ENCODE measurements at regions not wholly inside any gene's neighbourhood (a gene's known extent, or its start where the extent isn't known, plus 50 kb on each side); places are given as distances from the start of the nearest gene placed in this dataset.

DNA sequence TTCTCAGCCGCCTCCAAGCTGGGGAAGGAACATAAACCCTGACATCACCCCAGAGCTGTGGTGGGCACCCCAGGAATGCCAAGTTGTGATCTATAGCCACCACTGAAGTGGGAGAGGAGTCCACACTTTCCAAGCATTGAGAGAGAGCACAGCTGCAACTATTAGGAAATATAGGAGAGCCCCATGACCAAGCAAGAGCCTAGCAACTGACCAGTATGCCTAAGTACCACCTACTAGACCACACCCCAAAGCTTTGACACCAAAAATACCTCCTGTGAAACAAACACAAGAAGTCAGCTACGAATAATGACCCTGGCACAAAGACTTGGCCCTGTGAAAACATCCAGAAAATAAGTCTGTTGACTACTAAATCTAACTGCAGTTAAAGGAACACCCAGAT is 804.1 kb upstream of the IGFBP3 start:
- no peak for DNase-seq (ENCODE audit: low spot score)
- Mint-ChIP-seq H3K4me1 (no peaks in the 10 kb centered on the region), H3K36me3 (ENCODE audit: low read depth) (0 out of 3 replicates have a peak, but pooled peaks cover 2% of the 10 kb centered on the region), H3K9me3 (no peaks in the 10 kb centered on the region; the same call in 2 of the 3 replicates), H3K27me3 (ENCODE audit: insufficient read depth, low read depth, poor library complexity) (peaks cover 3% of the 10 kb centered on the region), H3K4me3 (no peak overlapping the region), H3K27ac (no peak overlapping the region)
- Histone ChIP-seq H3F3A (replicated peaks; ENCODE audit: low read depth) (no peaks in the 10 kb centered on the region), H2AFZ (no peak overlapping the region), H3K27ac (ENCODE audit: low read depth) (no peak overlapping the region), H4K20me1 (replicated peaks; ENCODE audit: insufficient read depth) (no peaks in the 10 kb centered on the region), H3K4me2 (no peak overlapping the region), H3K79me2 (replicated peaks; ENCODE audit: insufficient read depth) (no peaks in the 10 kb centered on the region), H3K4me1 (ENCODE audit: insufficient read depth) (no peaks in the 10 kb centered on the region), H3K9me2 (ENCODE audit: insufficient read depth) (peaks cover 11% of the 10 kb centered on the region), H3K27me3 (ENCODE audit: insufficient read depth) (no peaks in the 10 kb centered on the region), H3K36me3 (ENCODE audit: insufficient read depth) (no peaks in the 10 kb centered on the region), H3K4me3 (no peak overlapping the region)
- ATAC-seq: no peak
- TF ChIP-seq POLR2AphosphoS5 (IDR thresholded peaks at IDR 0.05; ENCODE audit: low read depth): no peak
- TF ChIP-seq ZNF114 (CRISPR knock-in tag; IDR thresholded peaks at IDR 0.05): no peak
- TF ChIP-seq, protein P1, sequence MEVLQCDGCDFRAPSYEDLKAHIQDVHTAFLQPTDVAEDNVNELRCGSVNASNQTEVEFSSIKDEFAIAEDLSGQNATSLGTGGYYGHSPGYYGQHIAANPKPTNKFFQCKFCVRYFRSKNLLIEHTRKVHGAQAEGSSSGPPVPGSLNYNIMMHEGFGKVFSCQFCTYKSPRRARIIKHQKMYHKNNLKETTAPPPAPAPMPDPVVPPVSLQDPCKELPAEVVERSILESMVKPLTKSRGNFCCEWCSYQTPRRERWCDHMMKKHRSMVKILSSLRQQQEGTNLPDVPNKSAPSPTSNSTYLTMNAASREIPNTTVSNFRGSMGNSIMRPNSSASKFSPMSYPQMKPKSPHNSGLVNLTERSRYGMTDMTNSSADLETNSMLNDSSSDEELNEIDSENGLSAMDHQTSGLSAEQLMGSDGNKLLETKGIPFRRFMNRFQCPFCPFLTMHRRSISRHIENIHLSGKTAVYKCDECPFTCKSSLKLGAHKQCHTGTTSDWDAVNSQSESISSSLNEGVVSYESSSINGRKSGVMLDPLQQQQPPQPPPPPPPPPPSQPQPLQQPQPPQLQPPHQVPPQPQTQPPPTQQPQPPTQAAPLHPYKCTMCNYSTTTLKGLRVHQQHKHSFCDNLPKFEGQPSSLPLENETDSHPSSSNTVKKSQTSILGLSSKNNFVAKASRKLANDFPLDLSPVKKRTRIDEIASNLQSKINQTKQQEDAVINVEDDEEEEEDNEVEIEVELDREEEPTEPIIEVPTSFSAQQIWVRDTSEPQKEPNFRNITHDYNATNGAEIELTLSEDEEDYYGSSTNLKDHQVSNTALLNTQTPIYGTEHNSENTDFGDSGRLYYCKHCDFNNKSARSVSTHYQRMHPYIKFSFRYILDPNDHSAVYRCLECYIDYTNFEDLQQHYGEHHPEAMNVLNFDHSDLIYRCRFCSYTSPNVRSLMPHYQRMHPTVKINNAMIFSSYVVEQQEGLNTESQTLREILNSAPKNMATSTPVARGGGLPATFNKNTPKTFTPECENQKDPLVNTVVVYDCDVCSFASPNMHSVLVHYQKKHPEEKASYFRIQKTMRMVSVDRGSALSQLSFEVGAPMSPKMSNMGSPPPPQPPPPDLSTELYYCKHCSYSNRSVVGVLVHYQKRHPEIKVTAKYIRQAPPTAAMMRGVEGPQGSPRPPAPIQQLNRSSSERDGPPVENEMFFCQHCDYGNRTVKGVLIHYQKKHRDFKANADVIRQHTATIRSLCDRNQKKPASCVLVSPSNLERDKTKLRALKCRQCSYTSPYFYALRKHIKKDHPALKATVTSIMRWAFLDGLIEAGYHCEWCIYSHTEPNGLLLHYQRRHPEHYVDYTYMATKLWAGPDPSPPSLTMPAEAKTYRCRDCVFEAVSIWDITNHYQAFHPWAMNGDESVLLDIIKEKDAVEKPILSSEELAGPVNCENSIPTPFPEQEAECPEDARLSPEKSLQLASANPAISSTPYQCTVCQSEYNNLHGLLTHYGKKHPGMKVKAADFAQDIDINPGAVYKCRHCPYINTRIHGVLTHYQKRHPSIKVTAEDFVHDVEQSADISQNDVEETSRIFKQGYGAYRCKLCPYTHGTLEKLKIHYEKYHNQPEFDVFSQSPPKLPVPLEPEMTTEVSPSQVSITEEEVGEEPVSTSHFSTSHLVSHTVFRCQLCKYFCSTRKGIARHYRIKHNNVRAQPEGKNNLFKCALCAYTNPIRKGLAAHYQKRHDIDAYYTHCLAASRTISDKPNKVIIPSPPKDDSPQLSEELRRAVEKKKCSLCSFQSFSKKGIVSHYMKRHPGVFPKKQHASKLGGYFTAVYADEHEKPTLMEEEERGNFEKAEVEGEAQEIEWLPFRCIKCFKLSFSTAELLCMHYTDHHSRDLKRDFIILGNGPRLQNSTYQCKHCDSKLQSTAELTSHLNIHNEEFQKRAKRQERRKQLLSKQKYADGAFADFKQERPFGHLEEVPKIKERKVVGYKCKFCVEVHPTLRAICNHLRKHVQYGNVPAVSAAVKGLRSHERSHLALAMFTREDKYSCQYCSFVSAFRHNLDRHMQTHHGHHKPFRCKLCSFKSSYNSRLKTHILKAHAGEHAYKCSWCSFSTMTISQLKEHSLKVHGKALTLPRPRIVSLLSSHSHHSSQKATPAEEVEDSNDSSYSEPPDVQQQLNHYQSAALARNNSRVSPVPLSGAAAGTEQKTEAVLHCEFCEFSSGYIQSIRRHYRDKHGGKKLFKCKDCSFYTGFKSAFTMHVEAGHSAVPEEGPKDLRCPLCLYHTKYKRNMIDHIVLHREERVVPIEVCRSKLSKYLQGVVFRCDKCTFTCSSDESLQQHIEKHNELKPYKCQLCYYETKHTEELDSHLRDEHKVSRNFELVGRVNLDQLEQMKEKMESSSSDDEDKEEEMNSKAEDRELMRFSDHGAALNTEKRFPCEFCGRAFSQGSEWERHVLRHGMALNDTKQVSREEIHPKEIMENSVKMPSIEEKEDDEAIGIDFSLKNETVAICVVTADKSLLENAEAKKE (CRISPR knock-in tag; IDR thresholded peaks at IDR 0.05): no peak
- no peak for TF ChIP-seq EZH2 (IDR thresholded peaks at IDR 0.05; ENCODE audit: low read depth, unreplicated experiment)
- no peak for TF ChIP-seq STAT1 (IDR thresholded peaks at IDR 0.05; ENCODE audit: unreplicated experiment)

DNA sequence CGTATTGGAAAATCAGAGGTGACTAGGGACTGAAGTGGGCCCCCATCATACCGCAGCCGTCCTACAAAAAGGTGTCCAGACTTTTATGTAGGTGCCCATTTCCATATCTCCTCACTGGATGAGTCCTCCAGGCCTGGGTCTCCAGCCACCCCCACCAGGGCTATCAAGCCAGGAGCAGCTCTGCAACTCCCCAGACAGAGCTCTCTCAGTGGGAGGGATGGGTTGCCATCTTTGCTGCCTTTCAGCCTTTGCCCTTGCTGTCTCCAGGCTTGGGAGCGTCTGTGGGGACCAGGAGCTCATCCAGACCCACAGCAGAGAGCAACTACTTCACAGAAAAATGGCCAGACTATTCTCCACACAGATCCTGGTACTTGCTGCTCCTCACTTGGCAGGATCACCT is 802.7 kb upstream of the IGFBP3 start:
- DNase-seq (ENCODE audit: low spot score): no peak
- Histone ChIP-seq H3K4me1 (ENCODE audit: insufficient read depth) (no peaks in the 10 kb centered on the region), H3K36me3 (ENCODE audit: insufficient read depth) (no peaks in the 10 kb centered on the region), H4K20me1 (replicated peaks; ENCODE audit: insufficient read depth) (no peaks in the 10 kb centered on the region), H3K4me3 (no peak overlapping the region), H3K27me3 (ENCODE audit: insufficient read depth) (no peaks in the 10 kb centered on the region), H3K79me2 (replicated peaks; ENCODE audit: insufficient read depth) (no peaks in the 10 kb centered on the region), H2AFZ (no peak overlapping the region), H3K4me2 (no peak overlapping the region), H3K27ac (ENCODE audit: low read depth) (no peak overlapping the region), H3F3A (replicated peaks; ENCODE audit: low read depth) (no peaks in the 10 kb centered on the region), H3K9me2 (ENCODE audit: insufficient read depth) (peaks cover 11% of the 10 kb centered on the region)
- H3K27me3 Mint-ChIP-seq (ENCODE audit: insufficient read depth, low read depth, poor library complexity): peaks cover 3% of the 10 kb centered on the region
- no peak overlapping the region for H3K4me3 Mint-ChIP-seq
- H3K27ac Mint-ChIP-seq: no peak overlapping the region
- H3K9me3 Mint-ChIP-seq: no peaks in the 10 kb centered on the region; the same call in 2 of the 3 replicates
- 0 out of 3 replicates have a peak, but pooled peaks cover 2% of the 10 kb centered on the region for H3K36me3 Mint-ChIP-seq (ENCODE audit: low read depth)
- H3K4me1 Mint-ChIP-seq: no peaks in the 10 kb centered on the region
- TF ChIP-seq JUNB (IDR thresholded peaks at IDR 0.05; ENCODE audit: unreplicated experiment): no peak
- no peak for ATAC-seq
